ENCODE measurements at regions not wholly inside any gene's neighbourhood (a gene's known extent, or its start where the extent isn't known, plus 50 kb on each side); places are given as distances from the start of the nearest gene placed in this dataset.

- no peak for TF ChIP-seq TSHZ1 (CRISPR knock-in tag; IDR thresholded peaks at IDR 0.05)
- TF ChIP-seq SPI1 (IDR thresholded peaks at IDR 0.05; ENCODE audit: borderline replicate concordance, low read depth, low read length): no peak
- no peak for TF ChIP-seq POLR2A (conservative IDR thresholded peaks at IDR 0.05)
- no peak for TF ChIP-seq ZNF24 (IDR thresholded peaks at IDR 0.05)
- TF ChIP-seq JUND (IDR thresholded peaks at IDR 0.05; ENCODE audit: borderline replicate concordance, low read depth, low read length): no peak
- no peak for TF ChIP-seq JUND (tag; IDR thresholded peaks at IDR 0.05; ENCODE audit: borderline replicate concordance, low read depth, low read length)
- TF ChIP-seq ZNF133 (CRISPR knock-in tag; IDR thresholded peaks at IDR 0.05): no peak
- TF ChIP-seq, protein P1, sequence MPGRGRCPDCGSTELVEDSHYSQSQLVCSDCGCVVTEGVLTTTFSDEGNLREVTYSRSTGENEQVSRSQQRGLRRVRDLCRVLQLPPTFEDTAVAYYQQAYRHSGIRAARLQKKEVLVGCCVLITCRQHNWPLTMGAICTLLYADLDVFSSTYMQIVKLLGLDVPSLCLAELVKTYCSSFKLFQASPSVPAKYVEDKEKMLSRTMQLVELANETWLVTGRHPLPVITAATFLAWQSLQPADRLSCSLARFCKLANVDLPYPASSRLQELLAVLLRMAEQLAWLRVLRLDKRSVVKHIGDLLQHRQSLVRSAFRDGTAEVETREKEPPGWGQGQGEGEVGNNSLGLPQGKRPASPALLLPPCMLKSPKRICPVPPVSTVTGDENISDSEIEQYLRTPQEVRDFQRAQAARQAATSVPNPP (IDR thresholded peaks at IDR 0.05; ENCODE audit: borderline replicate concordance, insufficient read depth, insufficient read length): no peak
- no peak for TF ChIP-seq EHMT2 (IDR thresholded peaks at IDR 0.05)
- no peak for TF ChIP-seq GTF2F1 (IDR thresholded peaks at IDR 0.05; ENCODE audit: low read depth, low read length)
Observed at GRCh38 chr2:163368655-163369054, 367.2 kb downstream of the FIGN start.
